ENCODE measurements at regions not wholly inside any gene's neighbourhood (a gene's known extent, or its start where the extent isn't known, plus 50 kb on each side); places are given as distances from the start of the nearest gene placed in this dataset.
A peak's percentile ranks its signal among the peaks of the same experiment; 100 is the strongest.

GRCh38 chr14:103232031-103232808 is 101.8 kb upstream of the EIF5 start:
- Mint-ChIP-seq H3K27me3 (ENCODE audit: low read depth) (peaks cover 3% of the 10 kb centered on the region; the same call in 1 of the 2 replicates), H3K4me1 (peaks cover 13% of the 10 kb centered on the region), H3K36me3 (no peaks in the 10 kb centered on the region), H3K4me3 (no peak overlapping the region), H3K27ac (no peak overlapping the region), H3K9me3 (peaks cover 1% of the 10 kb centered on the region)
- peak; percentile 39; the same call in 1 of the 2 replicates for ATAC-seq
- no peak for TF ChIP-seq PRRX2 (CRISPR knock-in tag; IDR thresholded peaks at IDR 0.05)
- TF ChIP-seq ATF3 (CRISPR knock-in tag; conservative IDR thresholded peaks at IDR 0.05), result no peak
- TF ChIP-seq CDX4 (CRISPR knock-in tag; IDR thresholded peaks at IDR 0.05; ENCODE audit: borderline replicate concordance), result no peak
- no peak for TF ChIP-seq SP1 (CRISPR knock-in tag; conservative IDR thresholded peaks at IDR 0.05)
- no peak for TF ChIP-seq NFYB (CRISPR knock-in tag; conservative IDR thresholded peaks at IDR 0.05; ENCODE audit: low read depth)
- TF ChIP-seq ZNF281 (CRISPR knock-in tag; IDR thresholded peaks at IDR 0.05), result no peak
- no peak for TF ChIP-seq STAT6 (CRISPR knock-in tag; conservative IDR thresholded peaks at IDR 0.05; ENCODE audit: low read depth)
- TF ChIP-seq GABPB1 (CRISPR knock-in tag; IDR thresholded peaks at IDR 0.05), result no peak
- TF ChIP-seq ARID4B (CRISPR knock-in tag; IDR thresholded peaks at IDR 0.05; ENCODE audit: borderline replicate concordance), result no peak
- TF ChIP-seq CTCF (IDR thresholded peaks at IDR 0.05), result no peak
- TF ChIP-seq TP53 (CRISPR knock-in tag; IDR thresholded peaks at IDR 0.05), result no peak
- no peak for TF ChIP-seq MLX (CRISPR knock-in tag; IDR thresholded peaks at IDR 0.05)
- no peak for TF ChIP-seq EMX1 (CRISPR knock-in tag; IDR thresholded peaks at IDR 0.05)
- TF ChIP-seq NR3C1 (CRISPR knock-in tag; conservative IDR thresholded peaks at IDR 0.05; ENCODE audit: low read depth), result no peak
- no peak for TF ChIP-seq ZMAT4 (CRISPR knock-in tag; IDR thresholded peaks at IDR 0.05)
- TF ChIP-seq GTF2I (CRISPR knock-in tag; conservative IDR thresholded peaks at IDR 0.05), result no peak
- TF ChIP-seq ZNF512 (CRISPR knock-in tag; IDR thresholded peaks at IDR 0.05; ENCODE audit: borderline replicate concordance), result no peak
- POLR2A ChIA-PET, result no interaction called here
- no peak for DNase-seq (ENCODE audit: low spot score)
- CTCF ChIA-PET, result no interaction called here

All from WTC11 (cell line).